Spleen (tissue), 7 donors: ENCODE measurements at regions not wholly inside any gene's neighbourhood (a gene's known extent, or its start where the extent isn't known, plus 50 kb on each side); places are given as distances from the start of the nearest gene placed in this dataset.

Experiments used
- CTCF ChIP-seq, 11 experiments: fragments of 200-600 bp in 7 of 11; fragments of 450-650 bp in 4 of 11; sonication (generic) in 4 of 11; IDR thresholded peaks in 8 of 11; conservative IDR thresholded peaks in 3 of 11; 1 replicate in 7 of 11; 2 replicates in 4 of 11; pipeline versions ENCODE4 v1.4.0 to v1.8.0; 2016 to 2021; ENCODE audit warnings: antibody characterized with exemption in 11 of 11, inconsistent platforms in 4 of 11, mild to moderate bottlenecking in 1 of 11
- POLR2AphosphoS5 ChIP-seq, 3 donors: sonication (generic); formaldehyde crosslinking; IDR thresholded peaks; one replicate each; pipeline ENCODE4 v1.5.1; 2017; ENCODE audit warnings: antibody characterized with exemption in 3 of 3
- donor health status: DM: no; HTN: no; CAD: no; lungs with moderate emphysema.
- donor health status: DM: no; HTN: no; CAD: no.
- donor health status: DM: no; HTN: no; CAD: no.

DNA sequence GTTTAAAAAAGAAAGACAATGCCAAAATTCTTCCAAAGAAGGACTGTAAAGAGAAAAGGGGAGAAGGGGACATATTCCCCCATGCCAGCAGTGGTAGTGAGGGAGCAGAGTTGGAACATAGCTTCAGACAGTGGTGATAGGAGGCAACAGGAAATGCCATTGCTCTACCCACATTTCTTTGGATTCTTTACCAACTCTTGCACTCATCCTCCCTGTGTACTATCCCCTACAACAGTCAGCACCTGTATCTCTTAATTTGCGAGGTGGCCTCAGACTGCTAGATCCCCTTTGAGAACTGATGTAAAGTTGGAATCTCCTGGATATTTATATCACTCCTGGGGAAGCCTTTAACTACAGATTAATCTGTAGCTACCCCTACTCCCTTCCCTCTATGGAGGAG is 320.6 kb upstream of the PTGER4 start:
- TF ChIP-seq CTCF (IDR thresholded peaks at IDR 0.05 in 8 of 11, conservative IDR thresholded peaks at IDR 0.05 in 3 of 11) (no peak), POLR2AphosphoS5 (IDR thresholded peaks at IDR 0.05) (no peak)
